ENCODE measurements at regions not wholly inside any gene's neighbourhood (a gene's known extent, or its start where the extent isn't known, plus 50 kb on each side); places are given as distances from the start of the nearest gene placed in this dataset.

- no peaks in the 10 kb centered on the region for H3K36me3 Mint-ChIP-seq (ENCODE audit: unreplicated experiment)
- no peak overlapping the region for H3K4me3 Mint-ChIP-seq (ENCODE audit: unreplicated experiment)
- TF ChIP-seq CTCF (IDR thresholded peaks at IDR 0.05; ENCODE audit: partially characterized antibody, unreplicated experiment) = no peak
- no peak for DNase-seq
- peaks cover 3% of the 10 kb centered on the region for H3K4me1 Mint-ChIP-seq (ENCODE audit: low read depth, unreplicated experiment)
- no peak overlapping the region for H3K27ac Mint-ChIP-seq (ENCODE audit: unreplicated experiment)
- peaks cover 3% of the 10 kb centered on the region for H3K9me3 Mint-ChIP-seq (ENCODE audit: unreplicated experiment)
- H3K27me3 Mint-ChIP-seq (ENCODE audit: unreplicated experiment) = peaks cover 2% of the 10 kb centered on the region
Measured at GRCh38 chr9:89961616-89962341, 357.0 kb downstream of the GADD45G start.

GRCh38 chr9:89963280-89963679 is 358.5 kb downstream of the GADD45G start:
- no peaks in the 10 kb centered on the region for H3K27me3 Mint-ChIP-seq (ENCODE audit: unreplicated experiment)
- H3K4me3 Mint-ChIP-seq (ENCODE audit: unreplicated experiment) = no peak overlapping the region
- H3K4me1 Mint-ChIP-seq (ENCODE audit: low read depth, unreplicated experiment) = no peaks in the 10 kb centered on the region
- H3K27ac Mint-ChIP-seq (ENCODE audit: unreplicated experiment) = no peak overlapping the region
- peaks cover 3% of the 10 kb centered on the region for H3K36me3 Mint-ChIP-seq (ENCODE audit: unreplicated experiment)
- no peak for DNase-seq
- no peaks in the 10 kb centered on the region for H3K9me3 Mint-ChIP-seq (ENCODE audit: unreplicated experiment)
- no peak for TF ChIP-seq CTCF (IDR thresholded peaks at IDR 0.05; ENCODE audit: partially characterized antibody, unreplicated experiment)

- TF ChIP-seq CTCF (IDR thresholded peaks at IDR 0.05; ENCODE audit: partially characterized antibody, unreplicated experiment) = no peak
- Mint-ChIP-seq H3K27me3 (ENCODE audit: unreplicated experiment) (peaks cover 2% of the 10 kb centered on the region), H3K4me3 (ENCODE audit: unreplicated experiment) (no peak overlapping the region), H3K9me3 (ENCODE audit: unreplicated experiment) (peaks cover 2% of the 10 kb centered on the region), H3K36me3 (ENCODE audit: unreplicated experiment) (peaks cover 3% of the 10 kb centered on the region), H3K27ac (ENCODE audit: unreplicated experiment) (no peak overlapping the region), H3K4me1 (ENCODE audit: low read depth, unreplicated experiment) (peaks cover 4% of the 10 kb centered on the region)
- no peak for DNase-seq
Measured at GRCh38 chr9:89967527-89967926, 362.7 kb downstream of the GADD45G start.

- peaks cover 5% of the 10 kb centered on the region for H3K9me3 Mint-ChIP-seq (ENCODE audit: unreplicated experiment)
- peaks cover 4% of the 10 kb centered on the region for H3K4me1 Mint-ChIP-seq (ENCODE audit: low read depth, unreplicated experiment)
Measured at GRCh38 chr9:89969156-89969675, 364.4 kb downstream of the GADD45G start.

More at GRCh38 chr9:89969156-89969675, 364.4 kb downstream of the GADD45G start:
- no peak for TF ChIP-seq CTCF (IDR thresholded peaks at IDR 0.05; ENCODE audit: partially characterized antibody, unreplicated experiment)
- no peak for DNase-seq
- Mint-ChIP-seq H3K27ac (ENCODE audit: unreplicated experiment) (no peak overlapping the region), H3K4me3 (ENCODE audit: unreplicated experiment) (no peak overlapping the region), H3K27me3 (ENCODE audit: unreplicated experiment) (peaks cover 4% of the 10 kb centered on the region), H3K36me3 (ENCODE audit: unreplicated experiment) (peaks cover 3% of the 10 kb centered on the region)

Data from glutamatergic neuron (in vitro differentiated cells).